ENCODE measurements at regions not wholly inside any gene's neighbourhood (a gene's known extent, or its start where the extent isn't known, plus 50 kb on each side); places are given as distances from the start of the nearest gene placed in this dataset.

GRCh38 chr17:14019186-14019956 is 49.9 kb upstream of the COX10 start:
- DNase-seq (ENCODE audit: extremely low read depth, low read depth), result no peak
